Spleen (tissue), 7 donors: ENCODE measurements at regions not wholly inside any gene's neighbourhood (a gene's known extent, or its start where the extent isn't known, plus 50 kb on each side); places are given as distances from the start of the nearest gene placed in this dataset.

Experiments used
- CTCF ChIP-seq, 11 experiments: fragments of 200-600 bp in 7 of 11; fragments of 450-650 bp in 4 of 11; sonication (generic) in 4 of 11; IDR thresholded peaks in 8 of 11; conservative IDR thresholded peaks in 3 of 11; 1 replicate in 7 of 11; 2 replicates in 4 of 11; pipeline versions ENCODE4 v1.4.0 to v1.8.0; 2016 to 2021; ENCODE audit warnings: antibody characterized with exemption in 11 of 11, inconsistent platforms in 4 of 11, mild to moderate bottlenecking in 1 of 11
- POLR2A ChIP-seq, 3 donors: fragments of 450-650 bp; IDR thresholded peaks; one replicate each; pipeline ENCODE4 v1.5.1; 2017; ENCODE audit warnings: antibody characterized with exemption in 3 of 3, mild to moderate bottlenecking in 1 of 3
- donor health status: DM: no; HTN: no; CAD: no; lungs with moderate emphysema.
- donor health status: DM: no; HTN: no; CAD: no.
- donor health status: DM: no; HTN: no; CAD: no.

- TF ChIP-seq POLR2A (IDR thresholded peaks at IDR 0.05) = no peak
- TF ChIP-seq CTCF (IDR thresholded peaks at IDR 0.05 in 8 of 11, conservative IDR thresholded peaks at IDR 0.05 in 3 of 11) = no peak
These were observed 324.6 kb downstream of the HRH4 start for GRCh38 chr18:24785019-24785418.
